Immature natural killer cell (primary cell): ENCODE measurements at regions not wholly inside any gene's neighbourhood (a gene's known extent, or its start where the extent isn't known, plus 50 kb on each side); places are given as distances from the start of the nearest gene placed in this dataset.

Experiments used
- DNase-seq, 3 donors: peaks; one replicate each; pipeline ENCODE4 v3.0.0; 2022; ENCODE audit warnings: mixed read lengths in 1 of 3
- H3K27ac Mint-ChIP-seq, 6 donors: one replicate each; pipeline ENCODE4 v1.8.0; 2020; ENCODE audit warnings: mixed read lengths in 6 of 6, mild to moderate bottlenecking in 5 of 6, inconsistent platforms in 4 of 6, moderate library complexity in 3 of 6
- H3K27me3 Mint-ChIP-seq, 3 donors: one replicate each; pipeline ENCODE4 v1.8.0; 2020 to 2021; ENCODE audit warnings: low read depth in 3 of 3, mild to moderate bottlenecking in 3 of 3, mixed read lengths in 3 of 3, moderate library complexity in 3 of 3, inconsistent platforms in 1 of 3
- H3K36me3 Mint-ChIP-seq, 3 donors: one replicate each; pipeline ENCODE4 v1.8.0; 2020; ENCODE audit warnings: mixed read lengths in 3 of 3, inconsistent platforms in 2 of 3, mild to moderate bottlenecking in 2 of 3
- H3K4me1 Mint-ChIP-seq, 2 donors: one replicate each; pipeline ENCODE4 v1.8.0; 2020; ENCODE audit warnings: inconsistent platforms in 2 of 2, mild to moderate bottlenecking in 2 of 2, mixed read lengths in 2 of 2, moderate library complexity in 1 of 2
- H3K4me3 Mint-ChIP-seq, 5 donors: one replicate each; pipeline ENCODE4 v1.8.0; 2020; ENCODE audit warnings: mild to moderate bottlenecking in 5 of 5, mixed read lengths in 5 of 5, inconsistent platforms in 3 of 5, moderate library complexity in 3 of 5
- H3K9me3 Mint-ChIP-seq, 6 donors: one replicate each; pipeline ENCODE4 v1.8.0; 2020; ENCODE audit warnings: mild to moderate bottlenecking in 6 of 6, mixed read lengths in 6 of 6, inconsistent platforms in 4 of 6, moderate library complexity in 3 of 6

- no peak for DNase-seq
- Mint-ChIP-seq H3K4me1 (no peaks in the 10 kb centered on the region), H3K9me3 (peaks cover 0 to 6% (median 0%) of the 10 kb centered on the region in 6 donors), H3K27me3 (peaks cover 4 to 6% (median 5%) of the 10 kb centered on the region in 3 donors), H3K36me3 (no peaks in the 10 kb centered on the region), H3K27ac (no peak overlapping the region), H3K4me3 (no peak overlapping the region)
Measured at GRCh38 chr10:123607386-123607785, 58.8 kb upstream of the GPR26 start.

GRCh38 chr10:123608047-123608446 is 58.1 kb upstream of the GPR26 start:
- Mint-ChIP-seq H3K4me3 (no peak overlapping the region), H3K27me3 (peaks cover 4 to 6% (median 5%) of the 10 kb centered on the region in 3 donors), H3K4me1 (no peaks in the 10 kb centered on the region)

GRCh38 chr10:123611243-123611642 is 54.9 kb upstream of the GPR26 start:
- peaks cover 0 to 5% (median 2%) of the 10 kb centered on the region in 3 donors for H3K27me3 Mint-ChIP-seq
- DNase-seq: no peak
- no peak overlapping the region for H3K27ac Mint-ChIP-seq
- no peaks in the 10 kb centered on the region for H3K4me1 Mint-ChIP-seq
- no peak overlapping the region for H3K4me3 Mint-ChIP-seq
- H3K9me3 Mint-ChIP-seq: no peaks in the 10 kb centered on the region
- H3K36me3 Mint-ChIP-seq: no peaks in the 10 kb centered on the region

More at GRCh38 chr10:123608047-123608446, 58.1 kb upstream of the GPR26 start:
- peaks cover 0 to 6% (median 0%) of the 10 kb centered on the region in 6 donors for H3K9me3 Mint-ChIP-seq
- no peak for DNase-seq
- H3K36me3 Mint-ChIP-seq: no peaks in the 10 kb centered on the region
- no peak overlapping the region for H3K27ac Mint-ChIP-seq

- Mint-ChIP-seq H3K36me3 (no peaks in the 10 kb centered on the region), H3K9me3 (no peaks in the 10 kb centered on the region), H3K27ac (no peak overlapping the region), H3K4me3 (no peak overlapping the region), H3K27me3 (peaks cover 0 to 5% (median 2%) of the 10 kb centered on the region in 3 donors), H3K4me1 (no peaks in the 10 kb centered on the region)
- no peak for DNase-seq
Measured at GRCh38 chr10:123611876-123612275, 54.3 kb upstream of the GPR26 start.

- Mint-ChIP-seq H3K36me3 (no peaks in the 10 kb centered on the region), H3K4me1 (no peaks in the 10 kb centered on the region), H3K27me3 (peaks cover 0 to 5% (median 2%) of the 10 kb centered on the region in 3 donors), H3K4me3 (no peak overlapping the region), H3K27ac (no peak overlapping the region), H3K9me3 (peaks cover 0 to 4% (median 0%) of the 10 kb centered on the region in 6 donors)
- DNase-seq: no peak
Measured at GRCh38 chr10:123613346-123613850, 52.8 kb upstream of the GPR26 start.

- H3K27ac Mint-ChIP-seq: no peak overlapping the region
- DNase-seq: peak; percentile 7 to 15 (median 8)
- no peaks in the 10 kb centered on the region for H3K36me3 Mint-ChIP-seq
- peaks cover 0 to 4% (median 0%) of the 10 kb centered on the region in 6 donors for H3K9me3 Mint-ChIP-seq
- H3K27me3 Mint-ChIP-seq: peaks cover 0 to 5% (median 2%) of the 10 kb centered on the region in 3 donors
- H3K4me3 Mint-ChIP-seq: no peak overlapping the region
- no peaks in the 10 kb centered on the region for H3K4me1 Mint-ChIP-seq
Measured at GRCh38 chr10:123614888-123615287, 51.3 kb upstream of the GPR26 start.
